DMS53 (cell line): ENCODE measurements at regions not wholly inside any gene's neighbourhood (a gene's known extent, or its start where the extent isn't known, plus 50 kb on each side); places are given as distances from the start of the nearest gene placed in this dataset.

ENCODE experiments used
- DNase-seq: peaks from one replicate; lab custom pipeline; 2025; lab: John Stamatoyannopoulos, UW

- DNase-seq, result peak; percentile 58
Observed at GRCh38 chr12:75974323-75975187, 57.0 kb downstream of the PHLDA1 start.

GRCh38 chr12:75971253-75971652 lies 60.3 kb downstream of the PHLDA1 start:
- no peak for DNase-seq

GRCh38 chr12:75970310-75970709 lies 61.3 kb downstream of the PHLDA1 start:
- DNase-seq, result no peak

- DNase-seq, result no peak
Observed at GRCh38 chr12:75969768-75970167, 61.8 kb downstream of the PHLDA1 start.

- DNase-seq, result no peak
Observed at GRCh38 chr12:75965661-75966060, 65.9 kb downstream of the PHLDA1 start.

GRCh38 chr12:75964150-75964549 lies 67.4 kb downstream of the PHLDA1 start:
- peak; percentile 78 for DNase-seq

GRCh38 chr12:75961878-75962277 lies 69.7 kb downstream of the PHLDA1 start:
- no peak for DNase-seq

- DNase-seq, result peak; percentile 53
Observed at GRCh38 chr12:75960954-75961661, 70.5 kb downstream of the PHLDA1 start.

GRCh38 chr12:75960086-75960910 lies 71.3 kb downstream of the PHLDA1 start:
- DNase-seq, result peak; percentile 99

- DNase-seq, result peak; percentile 60
Observed at GRCh38 chr12:75959506-75959905, 72.1 kb downstream of the PHLDA1 start.

GRCh38 chr12:75959060-75959459 lies 72.5 kb downstream of the PHLDA1 start:
- peak; percentile 59 for DNase-seq

- no peak for DNase-seq
Observed at GRCh38 chr12:75955251-75955650, 76.3 kb downstream of the PHLDA1 start.

- DNase-seq, result no peak
Observed at GRCh38 chr12:75954749-75955148, 76.8 kb downstream of the PHLDA1 start.

GRCh38 chr12:75954041-75954440 lies 77.5 kb downstream of the PHLDA1 start:
- DNase-seq, result peak; percentile 91

GRCh38 chr12:75953312-75953906 lies 78.2 kb downstream of the PHLDA1 start:
- DNase-seq, result peak; percentile 41

- peak; percentile 29 for DNase-seq
Observed at GRCh38 chr12:75951399-75952278, 79.9 kb downstream of the PHLDA1 start.

GRCh38 chr12:75947156-75947723 lies 84.3 kb downstream of the PHLDA1 start:
- DNase-seq, result no peak

- no peak for DNase-seq
Observed at GRCh38 chr12:75945581-75945980, 86.0 kb downstream of the PHLDA1 start.

GRCh38 chr12:75944905-75945432 lies 86.6 kb downstream of the PHLDA1 start:
- peak; percentile 61 for DNase-seq
